A549 (cell line): ENCODE measurements at regions not wholly inside any gene's neighbourhood (a gene's known extent, or its start where the extent isn't known, plus 50 kb on each side); places are given as distances from the start of the nearest gene placed in this dataset.
"Not testable (repeated sequence)": the region's sequence is repeated elsewhere in the genome, so short reads cannot be mapped to it uniquely, and the experiment has no call there.

Source experiments
- ATAC-seq, 2 experiments: fragments of 200-7000 bp in 1 of 2; fragments of >200 bp in 1 of 2; cut with Nextera tagmentation in 1 of 2; cut with Tn5 transposase in 1 of 2; 3 replicates each; pipeline versions ENCODE4 v1.8.0 to v1.9.1; 2018 to 2020; ENCODE audit warnings: mild to moderate bottlenecking in 1 of 2, moderate library complexity in 1 of 2
- CTCF ChIA-PET: fragments of 300-600 bp; sonication (Branson Sonifier 250); formaldehyde crosslinking; extraction: SDS; loops from one replicate; lab custom pipeline; 2021; ENCODE audit warnings: antibody characterized with exemption, inconsistent platforms; lab: Yijun Ruan, JAX
- POLR2A ChIA-PET: fragments of 350-600 bp; formaldehyde crosslinking; extraction: SDS; loops from one replicate; lab custom pipeline; 2021; ENCODE audit warnings: antibody characterized with exemption, inconsistent platforms; lab: Yijun Ruan, JAX
- DNase-seq, 2 experiments: peaks; one replicate each; pipeline versions ENCODE4 v3.0.0 to v3.0.0-alpha.2; 2011 to 2016; ENCODE audit warnings: low read depth in 1 of 2, low spot score in 1 of 2
- FAIRE-seq: peaks from 2 replicates; lab custom pipeline; 2011; peaks lifted over from hg19 to GRCh38; lab: Jason Lieb, UNC
- H3K27ac ChIP-seq, 2 experiments: fragments of >200 bp; sonication (Bioruptor Twin); formaldehyde crosslinking; 3 replicates each; pipeline ENCODE4 v1.5.1; 2016 to 2017
- H3K4me1 ChIP-seq: fragments of >200 bp; sonication (Bioruptor Twin); formaldehyde crosslinking; 3 replicates; pipeline ENCODE4 v1.6.1; 2016
- H3K4me2 ChIP-seq: fragments of >200 bp; sonication (Bioruptor Twin); formaldehyde crosslinking; 3 replicates; pipeline ENCODE4 v1.6.1; 2016
- H3K4me3 ChIP-seq: fragments of >200 bp; sonication (Bioruptor Twin); formaldehyde crosslinking; 3 replicates; pipeline ENCODE4 v1.5.1; 2016
- H3K9me3 ChIP-seq: fragments of >200 bp; sonication (Bioruptor Twin); formaldehyde crosslinking; 3 replicates; pipeline ENCODE4 v1.6.1; 2016
- CBX2 ChIP-seq: fragments of 200-600 bp; sonication (generic); IDR thresholded peaks from 2 replicates; pipeline ENCODE4 v1.6.1; 2016; ENCODE audit warnings: low read depth, mild to moderate bottlenecking, borderline replicate concordance
- CBX8 ChIP-seq: fragments of 200-600 bp; sonication (generic); IDR thresholded peaks from 2 replicates; pipeline ENCODE4 v1.6.1; 2016
- CTCF ChIP-seq: fragments of >200 bp; sonication (Bioruptor Twin); formaldehyde crosslinking; IDR thresholded peaks from 3 replicates; pipeline ENCODE4 v1.5.1; 2016
- FOSB ChIP-seq: fragments of 250-450 bp; sonication (Bioruptor Pico); IDR thresholded peaks from 2 replicates; pipeline ENCODE4 v1.5.0; 2020; ENCODE audit warnings: mild to moderate bottlenecking, moderate library complexity
- FOXS1 ChIP-seq: fragments of 250-450 bp; sonication (Bioruptor Pico); IDR thresholded peaks from 2 replicates; pipeline ENCODE4 v1.5.0; 2020; ENCODE audit warnings: mild to moderate bottlenecking, moderate library complexity
- HMGXB4 ChIP-seq: fragments of 250-450 bp; sonication (Bioruptor Pico); IDR thresholded peaks from 2 replicates; pipeline ENCODE4 v1.5.0; 2021; ENCODE audit warnings: mild to moderate bottlenecking, moderate library complexity, borderline replicate concordance
- JUN ChIP-seq, 2 experiments: fragments of >200 bp; sonication (Bioruptor Twin); formaldehyde crosslinking; IDR thresholded peaks; 2 replicates in 1 of 2; 3 replicates in 1 of 2; pipeline ENCODE4 v1.6.1; 2016 to 2017
- JUNB ChIP-seq: fragments of >200 bp; sonication (Bioruptor Twin); formaldehyde crosslinking; IDR thresholded peaks from 2 replicates; pipeline ENCODE4 v1.6.1; 2016
- MAX ChIP-seq: IDR thresholded peaks from 2 replicates; pipeline ENCODE4 v1.6.1; 2012
- MYC ChIP-seq: IDR thresholded peaks from 2 replicates; pipeline ENCODE4 v1.6.1; 2012; ENCODE audit warnings: mild to moderate bottlenecking, inconsistent platforms, low read length, improper control_type of control experiment, borderline replicate concordance
- NFE2L2 ChIP-seq: fragments of 150-350 bp; conservative IDR thresholded peaks from 2 replicates; pipeline ENCODE4 v1.6.1; 2014; ENCODE audit warnings: low read length
- NPAS2 ChIP-seq: fragments of 250-450 bp; sonication (Bioruptor Pico); IDR thresholded peaks from 2 replicates; pipeline ENCODE4 v1.8.0; 2022; ENCODE audit warnings: mild to moderate bottlenecking, moderate library complexity, borderline replicate concordance
- PHF8 ChIP-seq: fragments of 200-600 bp; sonication (generic); IDR thresholded peaks from 2 replicates; pipeline ENCODE4 v1.6.1; 2016; ENCODE audit warnings: low read depth, mild to moderate bottlenecking, antibody characterized with exemption, moderate library complexity, borderline replicate concordance
- POLR2AphosphoS2 ChIP-seq: conservative IDR thresholded peaks from 2 replicates; pipeline ENCODE4 v1.6.1; 2012; ENCODE audit warnings: low read length, improper control_type of control experiment, inconsistent platforms
- RAD21 ChIP-seq, 2 experiments: fragments of >200 bp in 1 of 2; sonication (Bioruptor Twin) in 1 of 2; formaldehyde crosslinking in 1 of 2; IDR thresholded peaks in 1 of 2; conservative IDR thresholded peaks in 1 of 2; 2 replicates in 1 of 2; 3 replicates in 1 of 2; pipeline ENCODE4 v1.6.1; 2012 to 2018; ENCODE audit warnings: inconsistent platforms in 1 of 2
- RCOR1 ChIP-seq: fragments of 150-350 bp; IDR thresholded peaks from 2 replicates; pipeline ENCODE4 v1.6.1; 2014; ENCODE audit warnings: antibody characterized with exemption, low read length, low read depth
- REST ChIP-seq: fragments of 200-600 bp; sonication (generic); IDR thresholded peaks from 2 replicates; pipeline ENCODE4 v1.6.1; 2016; ENCODE audit warnings: antibody characterized with exemption, mild to moderate bottlenecking, moderate library complexity
- SMC3 ChIP-seq: fragments of >200 bp; sonication (Bioruptor Twin); formaldehyde crosslinking; IDR thresholded peaks from 3 replicates; pipeline ENCODE4 v1.6.1; 2018; ENCODE audit warnings: inconsistent platforms
- TFCP2L1 ChIP-seq: fragments of 250-450 bp; sonication (Bioruptor Pico); IDR thresholded peaks from 2 replicates; pipeline ENCODE4 v1.5.0; 2021; ENCODE audit warnings: mild to moderate bottlenecking
- TP53 ChIP-seq: fragments of 250-450 bp; sonication (Bioruptor Pico); IDR thresholded peaks from 2 replicates; pipeline ENCODE4 v1.5.0; 2021; ENCODE audit warnings: mild to moderate bottlenecking, moderate library complexity
- WGBS: methylation state at CpG from one replicate; pipeline ENCODE4 v1.1.6; 2017; ENCODE audit errors: missing lambda C conversion rate; 5-methylcytosine and 5-hydroxymethylcytosine counted together

GRCh38 chr2:222761888-222762287 is 90.4 kb downstream of the MOGAT1 start (continued):
- TF ChIP-seq MAX (no peak), TP53 (CRISPR knock-in tag) (no peak)

- Histone ChIP-seq H3K4me2 (no peak overlapping the region), H3K9me3 (no peaks in the 10 kb centered on the region), H3K4me3 (no peak overlapping the region), H3K27ac (no peak overlapping the region), H3K4me1 (peaks cover 4% of the 10 kb centered on the region)
- 39% methylated on average over 2 of the region's 2 CpGs for WGBS
- FAIRE-seq (no peak), DNase-seq (no peak), ATAC-seq (no peak)
- ChIA-PET POLR2A (interaction anchor here (0.7 kb wide), 1 partner anchor 16 kb away, joined by 3 read pairs; no protein-coding TSS in a partner anchor), CTCF (no interaction called here)
- TF ChIP-seq REST (no peak), POLR2AphosphoS2 (no peak), CTCF (no peak), CBX8 (no peak), RCOR1 (no peak), FOXS1 (CRISPR knock-in tag) (no peak), NFE2L2 (no peak), TFCP2L1 (CRISPR knock-in tag) (no peak)
Observed at GRCh38 chr2:222762342-222762741, 90.9 kb downstream of the MOGAT1 start.

- ATAC-seq, DNase-seq, H3K9me3 ChIP-seq, FAIRE-seq, H3K4me3 ChIP-seq, POLR2A ChIA-PET, CTCF ChIA-PET, H3K27ac ChIP-seq, H3K4me1 ChIP-seq, H3K4me2 ChIP-seq: not testable (repeated sequence)
- 88% methylated on average over 5 of the region's 5 CpGs for WGBS
Observed at GRCh38 chr2:222765883-222766282, 94.4 kb downstream of the MOGAT1 start.

GRCh38 chr2:222768019-222768418 is 92.8 kb upstream of the ACSL3 start:
- ATAC-seq, H3K4me2 ChIP-seq, H3K27ac ChIP-seq, CTCF ChIA-PET, H3K4me1 ChIP-seq, FAIRE-seq, DNase-seq, H3K4me3 ChIP-seq, POLR2A ChIA-PET, H3K9me3 ChIP-seq: not testable (repeated sequence)
- WGBS: 85% methylated on average over 6 of the region's 6 CpGs

GRCh38 chr2:222769446-222769845 is 91.4 kb upstream of the ACSL3 start:
- POLR2A ChIA-PET: no interaction called here
- FAIRE-seq: no peak
- H3K4me2 ChIP-seq: no peak overlapping the region
- WGBS: 68% methylated on average over 5 of the region's 5 CpGs
- H3K4me1 ChIP-seq: no peaks in the 10 kb centered on the region
- peak in 1 of 2 experiments; percentile 62; a peak in 3 of 6 replicates for ATAC-seq
- H3K9me3 ChIP-seq: no peaks in the 10 kb centered on the region
- H3K27ac ChIP-seq: no peak overlapping the region
- no peak for DNase-seq
- no peak overlapping the region for H3K4me3 ChIP-seq
- CTCF ChIA-PET: interaction anchor here (0.6 kb wide), 1 partner anchor 71 kb away, joined by 3 read pairs; no protein-coding TSS in a partner anchor
- TF ChIP-seq MYC (no peak), JUN (IDR thresholded peaks at IDR 0.05) (no peak), JUNB (no peak), PHF8 (no peak), MAX (no peak), SMC3 (no peak), POLR2AphosphoS2 (no peak), RAD21 (conservative IDR thresholded peaks at IDR 0.05 in 1 of 2, IDR thresholded peaks at IDR 0.05 in 1 of 2) (no peak), RCOR1 (no peak), HMGXB4 (CRISPR knock-in tag) (no peak), NPAS2 (CRISPR knock-in tag) (no peak), CBX2 (no peak), FOSB (CRISPR knock-in tag) (no peak)
